Progenitor cell of endocrine pancreas (in vitro differentiated cells): ENCODE measurements at regions not wholly inside any gene's neighbourhood (a gene's known extent, or its start where the extent isn't known, plus 50 kb on each side); places are given as distances from the start of the nearest gene placed in this dataset.

Experiments
- DNase-seq: peaks from one replicate; pipeline ENCODE4 v3.0.0; 2021; ENCODE audit warnings: low spot score; ENCODE audit not compliant: unreplicated experiment
- H3K27ac Mint-ChIP-seq: 2 replicates; pipeline ENCODE4 v1.8.0; 2021; ENCODE audit warnings: mild to moderate bottlenecking, moderate library complexity, mixed read lengths
- H3K27me3 Mint-ChIP-seq: 2 replicates; pipeline ENCODE4 v1.8.0; 2021; ENCODE audit warnings: mixed read lengths
- H3K36me3 Mint-ChIP-seq: 2 replicates; pipeline ENCODE4 v1.8.0; 2022; ENCODE audit warnings: mixed read lengths; ENCODE audit not compliant: insufficient read depth
- H3K4me1 Mint-ChIP-seq: 2 replicates; pipeline ENCODE4 v1.8.0; 2021; ENCODE audit warnings: low read depth, mixed read lengths
- H3K4me3 Mint-ChIP-seq: 2 replicates; pipeline ENCODE4 v1.8.0; 2021; ENCODE audit warnings: low read depth, mild to moderate bottlenecking, moderate library complexity, mixed read lengths
- H3K9me3 Mint-ChIP-seq: 2 replicates; pipeline ENCODE4 v1.8.0; 2021; ENCODE audit warnings: low read depth, mixed read lengths
- TF ChIP-seq, protein P1 (sequence below): fragments of 200-600 bp; sonication (generic); IDR thresholded peaks from one replicate; pipeline ENCODE4 v1.5.0; 2021; ENCODE audit warnings: antibody characterized with exemption, mild to moderate bottlenecking; ENCODE audit not compliant: unreplicated experiment

DNA sequence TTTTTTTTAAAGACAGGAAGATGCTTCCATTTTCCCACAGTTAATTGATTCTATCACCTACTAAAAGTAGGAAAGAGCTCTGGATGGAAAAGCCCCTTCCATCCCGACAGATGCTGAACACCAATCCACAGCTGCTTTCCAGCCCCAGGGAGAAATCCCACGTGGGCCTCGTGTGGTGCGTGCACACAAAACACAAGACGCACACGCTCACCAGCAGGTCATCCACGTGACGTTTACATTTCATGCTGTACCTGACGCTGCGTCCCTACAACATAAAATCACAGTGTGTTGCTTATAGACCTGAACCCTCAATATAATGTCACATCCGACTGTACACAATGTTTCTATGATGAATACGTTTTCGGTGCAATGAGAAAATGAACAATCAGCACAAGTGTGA is 50.2 kb upstream of the DACT2 start:
- H3K9me3 Mint-ChIP-seq, result no peaks in the 10 kb centered on the region
- no peak for DNase-seq
- peaks cover 2% of the 10 kb centered on the region for H3K36me3 Mint-ChIP-seq
- H3K4me3 Mint-ChIP-seq, result no peak overlapping the region
- TF ChIP-seq, protein P1, sequence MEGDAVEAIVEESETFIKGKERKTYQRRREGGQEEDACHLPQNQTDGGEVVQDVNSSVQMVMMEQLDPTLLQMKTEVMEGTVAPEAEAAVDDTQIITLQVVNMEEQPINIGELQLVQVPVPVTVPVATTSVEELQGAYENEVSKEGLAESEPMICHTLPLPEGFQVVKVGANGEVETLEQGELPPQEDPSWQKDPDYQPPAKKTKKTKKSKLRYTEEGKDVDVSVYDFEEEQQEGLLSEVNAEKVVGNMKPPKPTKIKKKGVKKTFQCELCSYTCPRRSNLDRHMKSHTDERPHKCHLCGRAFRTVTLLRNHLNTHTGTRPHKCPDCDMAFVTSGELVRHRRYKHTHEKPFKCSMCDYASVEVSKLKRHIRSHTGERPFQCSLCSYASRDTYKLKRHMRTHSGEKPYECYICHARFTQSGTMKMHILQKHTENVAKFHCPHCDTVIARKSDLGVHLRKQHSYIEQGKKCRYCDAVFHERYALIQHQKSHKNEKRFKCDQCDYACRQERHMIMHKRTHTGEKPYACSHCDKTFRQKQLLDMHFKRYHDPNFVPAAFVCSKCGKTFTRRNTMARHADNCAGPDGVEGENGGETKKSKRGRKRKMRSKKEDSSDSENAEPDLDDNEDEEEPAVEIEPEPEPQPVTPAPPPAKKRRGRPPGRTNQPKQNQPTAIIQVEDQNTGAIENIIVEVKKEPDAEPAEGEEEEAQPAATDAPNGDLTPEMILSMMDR, result no peak
- H3K27ac Mint-ChIP-seq, result no peak overlapping the region
- peaks cover 30% of the 10 kb centered on the region for H3K27me3 Mint-ChIP-seq
- H3K4me1 Mint-ChIP-seq, result peaks cover 16% of the 10 kb centered on the region

GRCh38 chr6:168370310-168370991 is 50.9 kb upstream of the DACT2 start:
- Mint-ChIP-seq H3K36me3 (peaks cover 2% of the 10 kb centered on the region), H3K27ac (no peak overlapping the region), H3K27me3 (peaks cover 35% of the 10 kb centered on the region), H3K4me1 (peaks cover 16% of the 10 kb centered on the region), H3K9me3 (no peaks in the 10 kb centered on the region), H3K4me3 (no peak overlapping the region)
- DNase-seq, result peak; percentile 69
- TF ChIP-seq, protein P1, result peak; percentile 95

DNA sequence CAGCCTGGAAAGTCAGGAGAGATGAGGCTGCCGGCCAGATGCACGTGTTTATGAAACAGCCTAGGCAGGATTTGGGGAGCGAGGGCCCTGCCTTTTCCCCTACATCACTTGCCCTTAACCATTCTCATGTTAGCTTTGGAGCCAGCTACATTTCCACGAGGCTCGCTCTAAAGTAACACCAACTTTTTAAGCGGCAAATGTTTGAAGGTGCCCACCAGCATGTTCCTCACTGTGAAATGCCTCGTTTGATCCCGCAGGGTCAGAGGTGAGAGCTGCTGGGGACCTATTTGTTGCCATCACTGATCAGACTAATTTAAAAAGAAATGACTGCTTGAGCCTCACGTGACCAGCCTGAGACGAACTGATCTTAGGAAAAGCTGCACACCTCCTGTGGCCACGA is 51.6 kb upstream of the DACT2 start:
- Mint-ChIP-seq H3K27me3 (peaks cover 36% of the 10 kb centered on the region), H3K36me3 (peaks cover under 1% of the 10 kb centered on the region), H3K27ac (no peak overlapping the region), H3K9me3 (no peaks in the 10 kb centered on the region), H3K4me1 (peaks cover 16% of the 10 kb centered on the region), H3K4me3 (no peak overlapping the region)
- no peak for DNase-seq
- TF ChIP-seq, protein P1, result no peak

DNA sequence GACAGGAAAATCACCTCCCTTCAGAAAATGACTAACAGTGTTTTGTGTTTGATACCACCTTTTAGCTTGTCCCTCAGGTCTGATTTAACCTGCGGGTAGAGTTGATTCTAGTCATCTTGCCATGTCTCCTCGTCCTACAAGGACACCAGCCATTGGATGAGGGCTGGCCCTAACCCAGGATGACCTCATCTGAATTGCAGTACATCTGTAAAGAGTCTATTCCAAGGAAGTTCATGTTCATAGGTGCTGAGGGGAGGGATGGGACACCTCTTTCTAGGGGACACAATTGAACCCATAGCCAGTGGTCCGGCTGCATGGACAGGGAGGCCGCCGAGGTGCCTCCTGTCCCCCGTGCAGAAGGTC is 52.0 kb upstream of the DACT2 start:
- Mint-ChIP-seq H3K27me3 (peaks cover 40% of the 10 kb centered on the region), H3K27ac (no peak overlapping the region), H3K36me3 (no peaks in the 10 kb centered on the region), H3K9me3 (no peaks in the 10 kb centered on the region), H3K4me1 (peaks cover 16% of the 10 kb centered on the region), H3K4me3 (no peak overlapping the region)
- TF ChIP-seq, protein P1, result no peak
- DNase-seq, result no peak

GRCh38 chr6:168371981-168372711 is 52.6 kb upstream of the DACT2 start:
- no peak overlapping the region for H3K27ac Mint-ChIP-seq
- H3K27me3 Mint-ChIP-seq, result peaks cover 39% of the 10 kb centered on the region
- H3K36me3 Mint-ChIP-seq, result no peaks in the 10 kb centered on the region
- TF ChIP-seq, protein P1, result no peak
- DNase-seq, result no peak
- no peaks in the 10 kb centered on the region for H3K9me3 Mint-ChIP-seq
- no peak overlapping the region for H3K4me3 Mint-ChIP-seq
- H3K4me1 Mint-ChIP-seq, result peaks cover 18% of the 10 kb centered on the region
